NCI-H2227 treated with DMSO at 0.1 percent for 48 hours (cell line): ENCODE measurements at regions not wholly inside any gene's neighbourhood (a gene's known extent, or its start where the extent isn't known, plus 50 kb on each side); places are given as distances from the start of the nearest gene placed in this dataset.
"Not testable (repeated sequence)": the region's sequence is repeated elsewhere in the genome, so short reads cannot be mapped to it uniquely, and the experiment has no call there.

Experiments used
- DNase-seq: peaks from one replicate; lab custom pipeline; 2025; lab: John Stamatoyannopoulos, UW

- DNase-seq, result not testable (repeated sequence)
These were observed 357.3 kb upstream of the WSB1 start for GRCh38 chr17:26936645-26937044.

- DNase-seq, result not testable (repeated sequence)
These were observed 356.1 kb upstream of the WSB1 start for GRCh38 chr17:26937750-26938322.

- DNase-seq, result not testable (repeated sequence)
These were observed 354.2 kb upstream of the WSB1 start for GRCh38 chr17:26939755-26940154.

GRCh38 chr17:26940587-26940986 is 353.3 kb upstream of the WSB1 start:
- not testable (repeated sequence) for DNase-seq

GRCh38 chr17:26962255-26963162 is 331.4 kb upstream of the WSB1 start:
- no peak for DNase-seq

- no peak for DNase-seq
These were observed 330.8 kb upstream of the WSB1 start for GRCh38 chr17:26963163-26963503.

GRCh38 chr17:26965898-26966624 is 327.9 kb upstream of the WSB1 start:
- DNase-seq, result not testable (repeated sequence)

- DNase-seq, result not testable (repeated sequence)
These were observed 327.2 kb upstream of the WSB1 start for GRCh38 chr17:26966625-26967179.

GRCh38 chr17:26981845-26982425 is 312.0 kb upstream of the WSB1 start:
- not testable (repeated sequence) for DNase-seq

- DNase-seq, result not testable (repeated sequence)
These were observed 311.4 kb upstream of the WSB1 start for GRCh38 chr17:26982563-26982962.

- DNase-seq, result not testable (repeated sequence)
These were observed 306.1 kb upstream of the WSB1 start for GRCh38 chr17:26987851-26988250.

- not testable (repeated sequence) for DNase-seq
These were observed 299.3 kb upstream of the WSB1 start for GRCh38 chr17:26994648-26995047.

- not testable (repeated sequence) for DNase-seq
These were observed 297.6 kb upstream of the WSB1 start for GRCh38 chr17:26996146-26996916.

GRCh38 chr17:27007734-27008531 is 286.0 kb upstream of the WSB1 start:
- not testable (repeated sequence) for DNase-seq

- DNase-seq, result no peak
These were observed 284.8 kb upstream of the WSB1 start for GRCh38 chr17:27009087-27009486.

- DNase-seq, result not testable (repeated sequence)
These were observed 283.8 kb upstream of the WSB1 start for GRCh38 chr17:27010138-27010537.

GRCh38 chr17:27030552-27030951 is 263.4 kb upstream of the WSB1 start:
- DNase-seq, result not testable (repeated sequence)

GRCh38 chr17:27038676-27039075 is 255.2 kb upstream of the WSB1 start:
- DNase-seq, result no peak

GRCh38 chr17:27045039-27045438 is 248.9 kb upstream of the WSB1 start:
- DNase-seq, result not testable (repeated sequence)

GRCh38 chr17:27049104-27049784 is 244.7 kb upstream of the WSB1 start:
- DNase-seq, result no peak
